HepG2 (cell line): ENCODE measurements at regions not wholly inside any gene's neighbourhood (a gene's known extent, or its start where the extent isn't known, plus 50 kb on each side); places are given as distances from the start of the nearest gene placed in this dataset.
A peak's percentile ranks its signal among the peaks of the same experiment; 100 is the strongest.

Experiments used
- CTCF ChIP-seq: sonication (generic); formaldehyde crosslinking; IDR thresholded peaks from 2 replicates; pipeline ENCODE4 v1.5.0; 2020; ENCODE audit warnings: mild to moderate bottlenecking, missing genetic modification reagents, moderate library complexity
- HNRNPLL ChIP-seq: fragments of 200-400 bp; formaldehyde crosslinking; IDR thresholded peaks from 2 replicates; pipeline ENCODE4 v1.6.1; 2017; ENCODE audit warnings: mild to moderate bottlenecking, low read depth, low read length; ENCODE audit not compliant: poor library complexity, severe bottlenecking
- MYC ChIP-seq: sonication (generic); formaldehyde crosslinking; IDR thresholded peaks from 2 replicates; pipeline ENCODE4 v1.9.0; 2021; ENCODE audit warnings: missing genetic modification reagents, borderline replicate concordance
- PTBP1 ChIP-seq: fragments of 200-400 bp; formaldehyde crosslinking; IDR thresholded peaks from 2 replicates; pipeline ENCODE4 v1.6.1; 2018; ENCODE audit warnings: low read length, low read depth; ENCODE audit not compliant: poor library complexity, severe bottlenecking
- RARG ChIP-seq: sonication (generic); formaldehyde crosslinking; IDR thresholded peaks from 2 replicates; pipeline ENCODE4 v1.4.0; 2020; ENCODE audit warnings: low read depth, mild to moderate bottlenecking, missing genetic modification reagents
- SIN3A ChIP-seq: IDR thresholded peaks from 2 replicates; pipeline ENCODE4 v1.6.1; 2011; ENCODE audit warnings: low read depth, mild to moderate bottlenecking, control low read depth, low read length, borderline replicate concordance
- STAG1 ChIP-seq: sonication (generic); formaldehyde crosslinking; IDR thresholded peaks from 2 replicates; pipeline ENCODE4 v1.4.0; 2020; ENCODE audit warnings: missing genetic modification reagents
- ZBTB40 ChIP-seq, 2 experiments: fragments of 450-650 bp in 1 of 2; sonication (generic) in 1 of 2; formaldehyde crosslinking in 1 of 2; IDR thresholded peaks; 2 replicates each; pipeline versions ENCODE4 v1.6.1 to v1.8.0; 2016 to 2022; ENCODE audit warnings: antibody characterized with exemption in 1 of 2, mild to moderate bottlenecking in 1 of 2, missing genetic modification reagents in 1 of 2
- ZMYM2 ChIP-seq: sonication (generic); formaldehyde crosslinking; IDR thresholded peaks from 2 replicates; pipeline ENCODE4 v1.8.0; 2022; ENCODE audit warnings: mild to moderate bottlenecking, missing genetic modification reagents
- ZNF230 ChIP-seq: sonication (generic); formaldehyde crosslinking; IDR thresholded peaks from 2 replicates; pipeline ENCODE4 v1.4.0; 2020; ENCODE audit warnings: mild to moderate bottlenecking, missing genetic modification reagents
- ZNF317 ChIP-seq: sonication (generic); formaldehyde crosslinking; IDR thresholded peaks from 2 replicates; pipeline ENCODE4 v1.5.0; 2020; ENCODE audit warnings: mild to moderate bottlenecking, missing genetic modification reagents
- ZNF552 ChIP-seq: sonication (generic); formaldehyde crosslinking; IDR thresholded peaks from 2 replicates; pipeline ENCODE4 v1.9.0; 2022; ENCODE audit warnings: missing genetic modification reagents, mild to moderate bottlenecking, borderline replicate concordance
- ZNF570 ChIP-seq: sonication (generic); formaldehyde crosslinking; IDR thresholded peaks from 2 replicates; pipeline ENCODE4 v1.4.0; 2020; ENCODE audit warnings: mild to moderate bottlenecking, missing genetic modification reagents, borderline replicate concordance

- TF ChIP-seq ZBTB40 (IDR thresholded peaks at IDR 0.05) (no peak), ZBTB40 (CRISPR knock-in tag; IDR thresholded peaks at IDR 0.05) (no peak), CTCF (CRISPR knock-in tag) (peak; percentile 39), ZNF570 (CRISPR knock-in tag) (no peak), PTBP1 (no peak), STAG1 (CRISPR knock-in tag) (peak; percentile 34), MYC (no peak), ZNF317 (no peak), SIN3A (no peak), RARG (CRISPR knock-in tag) (no peak), HNRNPLL (no peak), ZNF230 (CRISPR knock-in tag) (no peak), ZNF552 (CRISPR knock-in tag) (no peak), ZMYM2 (CRISPR knock-in tag) (no peak)
These were observed 53.5 kb upstream of the MYEOV start (continued) for GRCh38 chr11:69240332-69241074.
